ENCODE measurements at regions not wholly inside any gene's neighbourhood (a gene's known extent, or its start where the extent isn't known, plus 50 kb on each side); places are given as distances from the start of the nearest gene placed in this dataset.

DNA sequence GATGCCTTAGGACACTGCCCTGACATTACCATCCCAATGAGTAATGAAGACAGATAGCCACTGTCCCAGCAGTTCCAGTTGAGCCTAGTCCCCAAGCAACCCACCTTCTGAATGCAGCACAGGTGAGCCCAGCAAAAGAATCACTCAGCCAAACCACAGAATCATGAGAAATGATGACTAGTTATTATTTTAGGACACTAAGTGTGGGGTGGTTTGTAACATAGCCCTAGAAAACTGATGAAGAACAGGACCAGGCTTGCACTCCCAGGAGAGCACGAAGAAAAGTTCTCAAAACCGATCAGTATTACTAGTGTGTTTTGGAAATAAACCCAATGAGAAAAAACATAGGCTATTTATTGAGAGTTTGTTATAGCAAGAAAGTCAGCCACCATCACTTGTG, 129.6 kb upstream of the CNTN6 start:
- DNase-seq = no peak

DNA sequence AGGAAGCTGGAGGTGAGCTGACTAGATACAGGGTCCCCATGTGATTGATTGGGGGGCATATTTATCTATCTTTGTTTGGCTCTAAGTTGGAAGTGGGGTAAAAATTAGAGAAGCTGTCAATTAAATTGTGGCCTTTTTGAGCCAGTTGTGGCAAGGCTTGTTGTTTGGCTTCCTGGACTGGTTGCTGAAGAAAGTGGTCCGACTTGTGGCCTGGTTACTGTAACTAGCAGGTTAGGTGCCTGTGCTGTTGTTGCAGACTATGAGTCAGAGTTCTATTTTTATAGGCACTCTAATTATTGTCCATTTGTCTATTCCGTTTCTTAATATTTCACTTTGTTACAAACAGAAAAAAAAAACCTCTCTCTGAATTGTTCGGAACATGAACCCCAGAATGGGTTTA, 129.1 kb upstream of the CNTN6 start:
- no peak for DNase-seq

DNA sequence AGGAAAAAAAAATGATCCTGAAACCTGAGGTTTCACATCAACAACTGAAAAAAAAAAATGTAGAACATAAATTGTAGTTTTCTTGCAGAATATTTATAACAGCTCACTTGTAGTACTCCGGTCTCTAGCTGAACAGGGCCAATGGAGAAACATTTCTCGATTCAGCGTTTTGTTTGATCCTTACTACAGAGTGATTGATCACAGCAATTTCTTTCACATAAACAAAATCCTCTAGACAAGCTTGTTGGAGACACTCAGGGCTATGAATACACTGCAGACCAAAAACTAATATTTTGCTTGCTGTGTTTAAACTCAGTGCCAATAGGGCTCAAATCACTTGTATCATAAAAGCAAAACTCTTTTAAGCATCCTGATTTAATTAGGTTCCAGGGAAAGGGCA, 127.0 kb upstream of the CNTN6 start:
- DNase-seq = no peak

GRCh38 chr3:966341-966740, 126.5 kb upstream of the CNTN6 start:
- no peak for DNase-seq

DNA sequence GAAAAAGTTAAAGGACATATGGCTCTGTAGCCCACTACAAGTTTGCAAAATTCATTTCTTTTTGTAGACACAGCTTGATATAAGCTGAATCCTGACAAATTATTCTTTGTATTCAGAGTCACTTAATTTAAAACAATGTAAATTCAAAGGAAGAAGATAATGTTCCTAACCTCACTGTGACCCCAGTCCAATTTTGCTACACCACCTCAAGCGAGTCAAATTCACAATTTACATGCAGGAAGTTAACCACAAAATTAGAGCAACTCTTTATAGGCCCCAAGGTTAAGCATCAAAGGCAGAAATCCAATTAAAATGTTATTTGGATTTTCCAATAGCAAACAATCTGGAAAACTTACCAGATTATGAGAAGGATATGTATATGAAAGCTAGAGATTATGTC, 119.5 kb upstream of the CNTN6 start:
- DNase-seq = no peak

GRCh38 chr3:976006-976405, 116.8 kb upstream of the CNTN6 start:
- DNase-seq = no peak

- DNase-seq = no peak
Measured at GRCh38 chr3:981156-981555, 111.7 kb upstream of the CNTN6 start.

GRCh38 chr3:988785-989184, 104.0 kb upstream of the CNTN6 start:
- DNase-seq = no peak

DNA sequence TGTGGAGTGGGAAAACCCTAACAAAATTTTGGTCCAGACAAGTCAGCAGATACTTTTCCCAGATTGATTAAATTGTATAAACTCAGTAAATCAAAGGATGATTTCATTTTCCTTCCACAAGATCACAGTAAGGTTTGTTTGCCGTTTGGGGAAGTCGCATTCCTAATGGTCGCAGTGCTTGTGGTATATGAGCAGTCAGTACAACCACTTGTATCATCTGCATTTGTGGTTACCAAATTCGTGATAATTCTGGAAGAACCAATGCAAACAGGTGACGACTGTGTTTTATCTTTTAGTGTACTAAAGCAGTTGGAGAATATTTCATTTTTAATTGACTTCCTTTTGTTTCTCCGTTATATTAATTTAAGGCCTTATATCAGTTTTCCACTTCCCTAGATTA, 100.0 kb upstream of the CNTN6 start:
- no peak for DNase-seq

DNA sequence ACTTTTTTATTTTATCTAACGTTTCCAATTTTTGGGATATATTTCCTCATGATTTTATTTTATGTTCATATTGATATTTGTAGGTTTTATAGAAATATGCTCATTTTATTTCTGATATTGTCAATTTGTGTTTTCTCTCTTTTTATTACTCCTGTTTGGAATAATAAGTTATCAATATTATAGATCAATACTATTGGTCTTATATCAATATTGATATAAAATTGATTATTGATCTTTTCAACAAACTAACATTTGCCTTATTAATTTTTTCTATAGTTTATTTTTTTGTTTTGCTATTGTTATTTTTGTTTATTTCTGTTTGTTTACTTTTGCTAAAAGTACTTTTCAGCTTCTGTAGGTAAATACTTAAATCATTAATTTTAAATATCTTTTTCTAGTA, 90.8 kb upstream of the CNTN6 start:
- no peak for DNase-seq

DNA sequence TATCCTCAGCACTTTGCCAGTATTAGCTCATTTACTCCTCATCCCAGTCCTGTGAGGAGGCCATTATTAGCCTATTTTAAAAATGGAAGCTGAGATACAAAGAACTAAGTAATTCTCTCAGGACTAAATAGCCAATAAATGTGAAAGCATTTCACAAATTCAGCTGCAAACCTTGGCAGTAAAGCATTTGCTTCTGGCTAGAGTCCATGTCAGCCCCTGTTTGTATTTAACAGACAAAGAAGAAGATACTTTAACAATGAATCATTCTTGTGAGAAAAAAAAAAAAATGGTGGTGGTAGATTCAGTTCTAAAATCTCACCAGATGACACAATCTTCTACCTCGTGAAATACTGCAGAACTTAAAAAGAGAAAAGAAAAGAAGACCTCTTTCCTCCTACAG, 85.0 kb upstream of the CNTN6 start:
- peak; percentile 70 for DNase-seq

GRCh38 chr3:1010228-1010627, 82.6 kb upstream of the CNTN6 start:
- no peak for DNase-seq

GRCh38 chr3:1015826-1016225, 77.0 kb upstream of the CNTN6 start:
- no peak for DNase-seq

DNA sequence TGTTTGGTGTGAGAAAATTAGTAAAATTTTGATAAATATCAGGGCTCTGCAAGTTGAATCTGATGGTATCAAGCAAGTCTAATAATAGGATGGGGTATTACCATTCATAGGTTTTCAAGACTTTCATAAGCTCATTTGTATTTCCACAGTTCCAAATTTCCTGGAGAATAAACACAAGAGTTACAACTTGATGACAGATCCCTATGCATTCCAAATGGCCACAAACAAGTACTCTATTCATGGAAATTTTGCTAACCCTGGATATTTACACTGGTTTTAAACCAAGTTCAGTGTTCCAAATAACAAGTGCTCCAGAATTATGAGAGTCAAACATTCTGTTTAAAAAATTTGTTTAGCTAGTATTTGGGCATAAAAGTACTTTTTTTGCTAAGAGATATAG, 75.0 kb upstream of the CNTN6 start:
- no peak for DNase-seq

GRCh38 chr3:1019157-1019556, 73.7 kb upstream of the CNTN6 start:
- no peak for DNase-seq

DNA sequence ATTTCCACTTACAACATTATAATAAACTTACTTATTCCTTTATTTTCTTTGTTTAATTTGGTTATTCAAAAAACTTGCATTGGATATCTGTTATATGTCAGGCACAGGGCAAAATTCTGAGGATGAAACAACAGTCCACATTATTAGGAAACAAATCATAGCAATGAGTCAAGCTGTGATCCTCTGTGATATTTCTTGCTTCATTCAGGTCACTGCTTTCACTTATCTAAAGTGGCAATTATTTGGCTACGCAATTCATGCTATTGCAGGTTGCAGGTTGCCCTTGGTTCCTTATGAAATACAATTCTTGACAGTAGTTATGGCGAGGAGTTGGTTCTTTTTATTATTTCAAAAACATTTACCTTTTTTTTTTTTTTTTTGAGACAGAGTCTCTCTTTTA, 66.4 kb upstream of the CNTN6 start:
- DNase-seq = no peak

DNA sequence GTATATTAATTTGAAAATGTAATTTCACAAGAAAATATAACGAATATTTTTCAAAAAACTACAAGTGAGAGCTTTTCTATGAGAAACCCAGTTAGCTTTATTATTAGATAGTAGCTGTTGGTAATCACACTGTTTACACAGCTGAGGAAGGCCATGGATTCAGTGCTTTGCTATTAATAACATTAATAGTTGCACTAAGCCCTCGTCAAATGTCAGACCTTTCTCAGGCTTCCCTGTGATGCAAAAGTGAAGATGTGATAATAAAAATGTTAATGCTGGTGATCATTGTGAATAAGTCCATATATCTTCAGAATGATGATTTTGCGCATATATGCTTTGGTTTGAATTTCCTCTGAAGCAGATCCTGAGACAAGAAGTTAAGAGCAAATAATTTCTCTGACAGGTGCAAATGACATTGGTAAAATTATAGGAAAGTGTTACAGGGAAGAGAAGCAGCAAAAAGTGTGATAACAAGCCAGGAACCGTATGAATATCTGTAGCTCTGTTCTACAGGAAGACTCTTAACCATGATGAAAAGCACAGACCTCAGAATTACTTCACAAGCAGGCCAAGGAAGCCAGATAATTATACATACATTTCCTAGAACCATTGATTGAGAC, 56.5 kb upstream of the CNTN6 start:
- no peak for DNase-seq

DNA sequence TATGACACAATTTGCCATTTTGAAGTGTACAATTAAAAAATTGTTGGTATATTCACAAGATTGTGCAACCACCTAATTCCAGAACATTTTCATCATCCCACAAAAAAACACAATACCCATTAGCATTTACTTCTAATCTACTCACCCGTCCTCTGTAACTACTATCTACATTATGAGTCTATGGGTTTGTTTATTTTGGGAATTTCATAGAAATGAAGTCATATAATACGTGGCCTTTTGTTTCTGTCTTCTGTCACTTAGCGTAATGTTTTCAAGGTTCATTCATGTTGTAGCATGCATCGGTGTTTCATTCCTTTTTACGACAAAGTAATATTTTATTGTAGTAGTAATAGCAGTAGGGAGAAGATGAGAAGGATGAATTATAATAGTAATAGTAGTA, 55.2 kb upstream of the CNTN6 start:
- no peak for DNase-seq
